SK-N-SH treated with all-trans-retinoic acid at 6 μM for 48 hours (cell line): ENCODE measurements at regions not wholly inside any gene's neighbourhood (a gene's known extent, or its start where the extent isn't known, plus 50 kb on each side); places are given as distances from the start of the nearest gene placed in this dataset.

Experiments
- ATAC-seq: fragments of 200-7000 bp; cut with Tn5 transposase; 3 replicates; pipeline ENCODE4 v1.9.1; 2020; ENCODE audit warnings: mild to moderate bottlenecking, moderate library complexity
- ARNTL ChIP-seq: fragments of 450-650 bp; formaldehyde crosslinking; IDR thresholded peaks from 2 replicates; pipeline ENCODE4 v1.5.0; 2020; ENCODE audit warnings: low read depth, mild to moderate bottlenecking, moderate library complexity, borderline replicate concordance
- BACH2 ChIP-seq: fragments of 250-450 bp; sonication (Bioruptor Pico); IDR thresholded peaks from 2 replicates; pipeline ENCODE4 v1.9.0; 2021; ENCODE audit warnings: mild to moderate bottlenecking, borderline replicate concordance
- CSDC2 ChIP-seq: fragments of 250-450 bp; sonication (Bioruptor Pico); IDR thresholded peaks from 2 replicates; pipeline ENCODE4 v1.5.0; 2020; ENCODE audit warnings: mild to moderate bottlenecking, moderate library complexity
- ESRRG ChIP-seq: fragments of 250-450 bp; sonication (Bioruptor Pico); IDR thresholded peaks from 2 replicates; pipeline ENCODE4 v1.6.1; 2021; ENCODE audit warnings: mild to moderate bottlenecking
- GLIS3 ChIP-seq: fragments of 250-450 bp; sonication (Bioruptor Pico); IDR thresholded peaks from 2 replicates; pipeline ENCODE4 v1.5.0; 2020; ENCODE audit warnings: mild to moderate bottlenecking, moderate library complexity
- ISL1 ChIP-seq: fragments of 250-450 bp; sonication (Bioruptor Pico); IDR thresholded peaks from 2 replicates; pipeline ENCODE4 v2.1.2; 2022; ENCODE audit warnings: mild to moderate bottlenecking, moderate library complexity
- OSR1 ChIP-seq: fragments of 250-450 bp; sonication (Bioruptor Pico); IDR thresholded peaks from 2 replicates; pipeline ENCODE4 v1.8.0; 2022; ENCODE audit warnings: moderate library complexity, mild to moderate bottlenecking, inconsistent platforms
- PPARA ChIP-seq: fragments of 250-450 bp; sonication (Bioruptor Pico); IDR thresholded peaks from 2 replicates; pipeline ENCODE4 v1.5.0; 2020; ENCODE audit warnings: mild to moderate bottlenecking, borderline replicate concordance
- RARB ChIP-seq: fragments of 250-450 bp; sonication (Bioruptor Pico); IDR thresholded peaks from 2 replicates; pipeline ENCODE4 v1.8.0; 2021; ENCODE audit warnings: mild to moderate bottlenecking, moderate library complexity
- SNAI2 ChIP-seq: fragments of 250-450 bp; sonication (Bioruptor Pico); IDR thresholded peaks from 2 replicates; pipeline ENCODE4 v1.5.0; 2020; ENCODE audit warnings: mild to moderate bottlenecking, moderate library complexity
- TCF4 ChIP-seq: fragments of 250-450 bp; sonication (Bioruptor Pico); IDR thresholded peaks from 2 replicates; pipeline ENCODE4 v1.8.0; 2021; ENCODE audit warnings: mild to moderate bottlenecking, moderate library complexity, borderline replicate concordance
- TOX ChIP-seq: fragments of 250-450 bp; sonication (Bioruptor Pico); IDR thresholded peaks from 2 replicates; pipeline ENCODE4 v1.8.0; 2021; ENCODE audit warnings: mild to moderate bottlenecking, moderate library complexity, borderline replicate concordance
- ZC3H10 ChIP-seq: fragments of 250-450 bp; sonication (Bioruptor Pico); IDR thresholded peaks from 2 replicates; pipeline ENCODE4 v1.5.1; 2021; ENCODE audit warnings: mild to moderate bottlenecking, moderate library complexity
- ZFP3 ChIP-seq: fragments of 250-450 bp; sonication (Bioruptor Pico); IDR thresholded peaks from 2 replicates; pipeline ENCODE4 v1.5.0; 2020; ENCODE audit warnings: mild to moderate bottlenecking, moderate library complexity
- ZFP30 ChIP-seq: fragments of 450-650 bp; formaldehyde crosslinking; IDR thresholded peaks from 2 replicates; pipeline ENCODE4 v1.5.0; 2022; ENCODE audit warnings: mild to moderate bottlenecking, moderate library complexity
- ZNF565 ChIP-seq: fragments of 450-650 bp; formaldehyde crosslinking; conservative IDR thresholded peaks from 2 replicates; pipeline ENCODE4 v1.5.0; 2020; ENCODE audit warnings: low read depth, mild to moderate bottlenecking, moderate library complexity
- ZNF70 ChIP-seq: fragments of 450-650 bp; formaldehyde crosslinking; IDR thresholded peaks from 2 replicates; pipeline ENCODE4 v1.5.0; 2020; ENCODE audit warnings: mild to moderate bottlenecking, moderate library complexity
- TF ChIP-seq, protein P1 (sequence below): fragments of 250-450 bp; sonication (Bioruptor Pico); IDR thresholded peaks from 2 replicates; pipeline ENCODE4 v1.5.1; 2020; ENCODE audit warnings: low read depth, mild to moderate bottlenecking, moderate library complexity
- TF ChIP-seq, protein P2 (sequence below): fragments of 250-450 bp; sonication (Bioruptor Pico); IDR thresholded peaks from 2 replicates; pipeline ENCODE4 v1.8.0; 2020; ENCODE audit warnings: mild to moderate bottlenecking, moderate library complexity, borderline replicate concordance
- TF ChIP-seq, protein P3 (sequence below): fragments of 250-450 bp; sonication (Bioruptor Pico); IDR thresholded peaks from 2 replicates; pipeline ENCODE4 v1.8.0; 2021; ENCODE audit warnings: low read depth, mild to moderate bottlenecking, moderate library complexity, borderline replicate concordance
- TF ChIP-seq, protein P4 (sequence below): fragments of 250-450 bp; sonication (Bioruptor Pico); IDR thresholded peaks from 2 replicates; pipeline ENCODE4 v1.5.1; 2021; ENCODE audit warnings: mild to moderate bottlenecking, moderate library complexity
- TF ChIP-seq, protein P5 (sequence below): fragments of 250-450 bp; sonication (Bioruptor Pico); IDR thresholded peaks from 2 replicates; pipeline ENCODE4 v1.5.0; 2020; ENCODE audit warnings: mild to moderate bottlenecking, moderate library complexity

DNA sequence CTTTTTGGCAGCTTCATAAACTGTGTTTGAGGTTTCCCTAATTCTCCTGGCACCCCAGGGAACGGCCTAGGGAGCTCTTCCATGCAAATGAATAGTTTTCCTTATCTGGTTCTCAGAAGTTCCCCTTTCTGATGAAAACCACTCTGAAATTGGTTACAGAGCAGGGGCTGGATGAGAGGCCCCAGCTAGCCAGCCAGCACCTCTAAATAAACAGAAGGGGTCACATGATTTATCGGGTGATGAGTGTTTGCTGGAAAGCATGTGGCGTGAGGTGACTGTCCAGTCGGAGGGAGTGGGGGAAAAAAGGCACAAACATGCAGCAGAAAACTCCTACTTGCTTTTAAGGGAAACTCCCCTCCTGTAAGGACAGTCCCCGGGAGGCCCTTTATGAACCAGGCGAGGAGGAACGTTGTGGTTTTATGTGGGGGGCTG, 261.2 kb upstream of the ANKRD55 start:
- no peak for ATAC-seq
- TF ChIP-seq ZFP30 (CRISPR knock-in tag) (no peak), ESRRG (CRISPR knock-in tag) (no peak), ZNF565 (CRISPR knock-in tag) (no peak), ZC3H10 (CRISPR knock-in tag) (no peak), GLIS3 (CRISPR knock-in tag) (no peak), BACH2 (CRISPR knock-in tag) (no peak), CSDC2 (no peak), PPARA (CRISPR knock-in tag) (no peak), OSR1 (CRISPR knock-in tag) (no peak), TOX (CRISPR knock-in tag) (no peak), ISL1 (CRISPR knock-in tag) (no peak), ARNTL (no peak)
- TF ChIP-seq, protein P1, sequence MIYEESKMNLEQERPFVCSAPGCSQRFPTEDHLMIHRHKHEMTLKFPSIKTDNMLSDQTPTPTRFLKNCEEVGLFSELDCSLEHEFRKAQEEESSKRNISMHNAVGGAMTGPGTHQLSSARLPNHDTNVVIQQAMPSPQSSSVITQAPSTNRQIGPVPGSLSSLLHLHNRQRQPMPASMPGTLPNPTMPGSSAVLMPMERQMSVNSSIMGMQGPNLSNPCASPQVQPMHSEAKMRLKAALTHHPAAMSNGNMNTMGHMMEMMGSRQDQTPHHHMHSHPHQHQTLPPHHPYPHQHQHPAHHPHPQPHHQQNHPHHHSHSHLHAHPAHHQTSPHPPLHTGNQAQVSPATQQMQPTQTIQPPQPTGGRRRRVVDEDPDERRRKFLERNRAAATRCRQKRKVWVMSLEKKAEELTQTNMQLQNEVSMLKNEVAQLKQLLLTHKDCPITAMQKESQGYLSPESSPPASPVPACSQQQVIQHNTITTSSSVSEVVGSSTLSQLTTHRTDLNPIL (CRISPR knock-in tag), result no peak
- TF ChIP-seq, protein P2, sequence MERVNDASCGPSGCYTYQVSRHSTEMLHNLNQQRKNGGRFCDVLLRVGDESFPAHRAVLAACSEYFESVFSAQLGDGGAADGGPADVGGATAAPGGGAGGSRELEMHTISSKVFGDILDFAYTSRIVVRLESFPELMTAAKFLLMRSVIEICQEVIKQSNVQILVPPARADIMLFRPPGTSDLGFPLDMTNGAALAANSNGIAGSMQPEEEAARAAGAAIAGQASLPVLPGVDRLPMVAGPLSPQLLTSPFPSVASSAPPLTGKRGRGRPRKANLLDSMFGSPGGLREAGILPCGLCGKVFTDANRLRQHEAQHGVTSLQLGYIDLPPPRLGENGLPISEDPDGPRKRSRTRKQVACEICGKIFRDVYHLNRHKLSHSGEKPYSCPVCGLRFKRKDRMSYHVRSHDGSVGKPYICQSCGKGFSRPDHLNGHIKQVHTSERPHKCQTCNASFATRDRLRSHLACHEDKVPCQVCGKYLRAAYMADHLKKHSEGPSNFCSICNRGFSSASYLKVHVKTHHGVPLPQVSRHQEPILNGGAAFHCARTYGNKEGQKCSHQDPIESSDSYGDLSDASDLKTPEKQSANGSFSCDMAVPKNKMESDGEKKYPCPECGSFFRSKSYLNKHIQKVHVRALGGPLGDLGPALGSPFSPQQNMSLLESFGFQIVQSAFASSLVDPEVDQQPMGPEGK (CRISPR knock-in tag), result no peak
- TF ChIP-seq, protein P3, sequence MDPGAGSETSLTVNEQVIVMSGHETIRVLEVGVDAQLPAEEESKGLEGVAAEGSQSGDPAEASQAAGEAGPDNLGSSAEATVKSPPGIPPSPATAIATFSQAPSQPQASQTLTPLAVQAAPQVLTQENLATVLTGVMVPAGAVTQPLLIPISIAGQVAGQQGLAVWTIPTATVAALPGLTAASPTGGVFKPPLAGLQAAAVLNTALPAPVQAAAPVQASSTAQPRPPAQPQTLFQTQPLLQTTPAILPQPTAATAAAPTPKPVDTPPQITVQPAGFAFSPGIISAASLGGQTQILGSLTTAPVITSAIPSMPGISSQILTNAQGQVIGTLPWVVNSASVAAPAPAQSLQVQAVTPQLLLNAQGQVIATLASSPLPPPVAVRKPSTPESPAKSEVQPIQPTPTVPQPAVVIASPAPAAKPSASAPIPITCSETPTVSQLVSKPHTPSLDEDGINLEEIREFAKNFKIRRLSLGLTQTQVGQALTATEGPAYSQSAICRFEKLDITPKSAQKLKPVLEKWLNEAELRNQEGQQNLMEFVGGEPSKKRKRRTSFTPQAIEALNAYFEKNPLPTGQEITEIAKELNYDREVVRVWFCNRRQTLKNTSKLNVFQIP (CRISPR knock-in tag), result no peak

DNA sequence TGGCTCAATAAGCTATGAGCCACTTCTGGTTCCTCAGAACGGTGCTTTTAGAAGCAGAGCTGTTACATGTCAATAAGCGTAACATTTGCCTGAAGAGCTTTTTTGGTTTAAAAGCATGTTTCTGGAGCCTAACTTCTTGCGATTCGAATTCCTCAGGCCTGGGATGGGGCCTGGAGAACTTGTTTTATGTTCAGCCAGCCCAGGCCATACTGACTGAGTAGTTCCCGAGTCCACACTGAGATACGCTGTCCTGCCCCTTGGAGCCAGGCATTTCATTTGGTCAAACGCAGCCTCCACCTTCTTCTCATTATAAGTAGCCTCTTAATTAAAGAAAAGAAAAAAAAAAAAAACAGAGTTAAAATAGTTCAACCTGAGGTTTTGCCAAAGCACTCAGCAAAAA, 260.6 kb upstream of the ANKRD55 start:
- TF ChIP-seq, protein P2 (CRISPR knock-in tag), result no peak
- TF ChIP-seq, protein P1 (CRISPR knock-in tag), result no peak
- TF ChIP-seq ZC3H10 (CRISPR knock-in tag) (no peak), SNAI2 (CRISPR knock-in tag) (no peak), ISL1 (CRISPR knock-in tag) (no peak), TCF4 (CRISPR knock-in tag) (no peak), ZFP3 (CRISPR knock-in tag) (no peak)
- TF ChIP-seq, protein P4, sequence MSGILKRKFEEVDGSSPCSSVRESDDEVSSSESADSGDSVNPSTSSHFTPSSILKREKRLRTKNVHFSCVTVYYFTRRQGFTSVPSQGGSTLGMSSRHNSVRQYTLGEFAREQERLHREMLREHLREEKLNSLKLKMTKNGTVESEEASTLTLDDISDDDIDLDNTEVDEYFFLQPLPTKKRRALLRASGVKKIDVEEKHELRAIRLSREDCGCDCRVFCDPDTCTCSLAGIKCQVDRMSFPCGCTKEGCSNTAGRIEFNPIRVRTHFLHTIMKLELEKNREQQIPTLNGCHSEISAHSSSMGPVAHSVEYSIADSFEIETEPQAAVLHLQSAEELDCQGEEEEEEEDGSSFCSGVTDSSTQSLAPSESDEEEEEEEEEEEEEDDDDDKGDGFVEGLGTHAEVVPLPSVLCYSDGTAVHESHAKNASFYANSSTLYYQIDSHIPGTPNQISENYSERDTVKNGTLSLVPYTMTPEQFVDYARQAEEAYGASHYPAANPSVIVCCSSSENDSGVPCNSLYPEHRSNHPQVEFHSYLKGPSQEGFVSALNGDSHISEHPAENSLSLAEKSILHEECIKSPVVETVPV (CRISPR knock-in tag), result no peak

DNA sequence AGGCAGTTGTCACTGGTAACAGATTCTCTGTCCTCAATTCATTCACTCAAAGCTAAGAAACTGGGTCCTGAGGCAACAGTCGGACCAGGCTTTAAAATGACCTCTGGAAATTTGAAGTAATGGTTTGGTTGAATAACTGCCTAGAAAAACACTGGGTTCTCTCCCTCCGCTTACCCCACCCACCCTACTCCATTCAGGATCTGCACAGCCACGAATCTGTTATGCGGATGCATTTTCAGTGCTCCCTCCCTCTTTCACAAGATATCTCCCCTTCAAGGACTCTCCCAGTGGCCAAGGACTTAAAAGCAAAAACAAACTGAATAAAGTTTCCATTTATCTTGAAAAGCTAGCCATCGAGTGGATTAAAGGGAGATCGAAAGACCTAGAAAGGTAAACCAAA, 260.2 kb upstream of the ANKRD55 start:
- ATAC-seq, result no peak
- no peak for TF ChIP-seq ZFP30 (CRISPR knock-in tag)
- TF ChIP-seq ZC3H10 (CRISPR knock-in tag), result no peak
- no peak for TF ChIP-seq ISL1 (CRISPR knock-in tag)
- TF ChIP-seq RARB (CRISPR knock-in tag), result no peak
- no peak for TF ChIP-seq ZNF70
- no peak for TF ChIP-seq TOX (CRISPR knock-in tag)
- no peak for TF ChIP-seq OSR1 (CRISPR knock-in tag)
- TF ChIP-seq ARNTL, result no peak
- TF ChIP-seq, protein P1 (CRISPR knock-in tag), result no peak
- TF ChIP-seq, protein P4 (CRISPR knock-in tag), result no peak
- TF ChIP-seq, protein P5, sequence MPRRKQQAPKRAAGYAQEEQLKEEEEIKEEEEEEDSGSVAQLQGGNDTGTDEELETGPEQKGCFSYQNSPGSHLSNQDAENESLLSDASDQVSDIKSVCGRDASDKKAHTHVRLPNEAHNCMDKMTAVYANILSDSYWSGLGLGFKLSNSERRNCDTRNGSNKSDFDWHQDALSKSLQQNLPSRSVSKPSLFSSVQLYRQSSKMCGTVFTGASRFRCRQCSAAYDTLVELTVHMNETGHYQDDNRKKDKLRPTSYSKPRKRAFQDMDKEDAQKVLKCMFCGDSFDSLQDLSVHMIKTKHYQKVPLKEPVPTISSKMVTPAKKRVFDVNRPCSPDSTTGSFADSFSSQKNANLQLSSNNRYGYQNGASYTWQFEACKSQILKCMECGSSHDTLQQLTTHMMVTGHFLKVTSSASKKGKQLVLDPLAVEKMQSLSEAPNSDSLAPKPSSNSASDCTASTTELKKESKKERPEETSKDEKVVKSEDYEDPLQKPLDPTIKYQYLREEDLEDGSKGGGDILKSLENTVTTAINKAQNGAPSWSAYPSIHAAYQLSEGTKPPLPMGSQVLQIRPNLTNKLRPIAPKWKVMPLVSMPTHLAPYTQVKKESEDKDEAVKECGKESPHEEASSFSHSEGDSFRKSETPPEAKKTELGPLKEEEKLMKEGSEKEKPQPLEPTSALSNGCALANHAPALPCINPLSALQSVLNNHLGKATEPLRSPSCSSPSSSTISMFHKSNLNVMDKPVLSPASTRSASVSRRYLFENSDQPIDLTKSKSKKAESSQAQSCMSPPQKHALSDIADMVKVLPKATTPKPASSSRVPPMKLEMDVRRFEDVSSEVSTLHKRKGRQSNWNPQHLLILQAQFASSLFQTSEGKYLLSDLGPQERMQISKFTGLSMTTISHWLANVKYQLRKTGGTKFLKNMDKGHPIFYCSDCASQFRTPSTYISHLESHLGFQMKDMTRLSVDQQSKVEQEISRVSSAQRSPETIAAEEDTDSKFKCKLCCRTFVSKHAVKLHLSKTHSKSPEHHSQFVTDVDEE (CRISPR knock-in tag), result no peak
- TF ChIP-seq SNAI2 (CRISPR knock-in tag), result no peak
- no peak for TF ChIP-seq ESRRG (CRISPR knock-in tag)

More for the DNA sequence above, 260.6 kb upstream of the ANKRD55 start:
- ATAC-seq, result no peak
